DMS 273 treated with DMSO at 0.1 percent for 48 hours (cell line): ENCODE measurements at regions not wholly inside any gene's neighbourhood (a gene's known extent, or its start where the extent isn't known, plus 50 kb on each side); places are given as distances from the start of the nearest gene placed in this dataset.

Source experiments
- DNase-seq: peaks from one replicate; lab custom pipeline; 2025; lab: John Stamatoyannopoulos, UW

DNA sequence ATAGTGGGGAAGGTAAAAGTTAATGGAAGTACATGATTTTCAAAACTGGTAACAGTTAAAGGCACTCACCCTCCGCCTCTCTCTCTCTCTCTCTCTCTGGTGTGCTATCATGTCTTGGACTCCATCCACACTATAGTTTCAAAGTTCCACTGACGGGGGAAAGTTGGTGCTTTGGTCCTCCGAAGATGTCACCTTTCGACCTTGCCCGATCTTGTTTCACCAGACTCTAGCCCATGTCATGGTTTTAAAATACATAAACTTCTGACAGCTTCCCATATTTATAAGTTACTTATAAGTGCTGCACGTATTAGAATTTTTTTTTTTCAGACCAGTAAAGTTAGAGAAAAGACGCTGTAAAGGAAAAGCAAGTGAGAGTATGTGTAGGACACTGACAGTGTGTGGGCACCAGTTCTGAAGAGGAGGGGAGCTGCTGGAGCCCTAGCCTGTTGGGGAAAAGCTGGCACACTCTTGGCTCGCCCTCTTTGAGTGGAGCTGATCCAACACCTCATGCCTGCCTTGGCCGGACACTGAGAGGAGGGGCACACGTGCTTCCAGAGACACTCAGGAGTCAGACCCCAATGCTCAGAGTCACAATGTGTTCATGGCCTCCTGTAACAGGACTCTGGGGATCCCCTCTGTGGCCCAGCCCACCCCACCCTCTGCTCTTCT is 200.5 kb upstream of the TPM1 start:
- DNase-seq = no peak

DNA sequence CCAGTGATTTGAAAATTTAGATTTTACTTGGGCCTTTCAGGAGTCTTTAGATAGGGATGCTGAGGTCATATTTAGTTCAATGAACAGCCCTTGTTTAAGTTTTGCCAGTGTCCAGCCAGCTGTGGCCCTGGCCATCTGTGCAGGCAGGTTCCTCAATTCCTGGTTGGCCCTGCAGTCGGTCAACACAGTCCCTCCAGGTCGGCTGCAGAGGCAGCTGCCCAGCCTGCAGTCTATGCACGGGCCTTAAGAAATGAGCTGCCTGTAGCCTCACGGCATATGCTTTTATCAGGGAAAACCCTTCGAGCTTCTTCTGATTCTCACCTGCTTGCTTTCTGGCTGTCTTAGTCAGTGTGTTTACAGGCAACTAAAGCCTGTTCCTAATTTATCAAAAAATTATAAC is 199.2 kb upstream of the TPM1 start:
- DNase-seq = no peak

DNA sequence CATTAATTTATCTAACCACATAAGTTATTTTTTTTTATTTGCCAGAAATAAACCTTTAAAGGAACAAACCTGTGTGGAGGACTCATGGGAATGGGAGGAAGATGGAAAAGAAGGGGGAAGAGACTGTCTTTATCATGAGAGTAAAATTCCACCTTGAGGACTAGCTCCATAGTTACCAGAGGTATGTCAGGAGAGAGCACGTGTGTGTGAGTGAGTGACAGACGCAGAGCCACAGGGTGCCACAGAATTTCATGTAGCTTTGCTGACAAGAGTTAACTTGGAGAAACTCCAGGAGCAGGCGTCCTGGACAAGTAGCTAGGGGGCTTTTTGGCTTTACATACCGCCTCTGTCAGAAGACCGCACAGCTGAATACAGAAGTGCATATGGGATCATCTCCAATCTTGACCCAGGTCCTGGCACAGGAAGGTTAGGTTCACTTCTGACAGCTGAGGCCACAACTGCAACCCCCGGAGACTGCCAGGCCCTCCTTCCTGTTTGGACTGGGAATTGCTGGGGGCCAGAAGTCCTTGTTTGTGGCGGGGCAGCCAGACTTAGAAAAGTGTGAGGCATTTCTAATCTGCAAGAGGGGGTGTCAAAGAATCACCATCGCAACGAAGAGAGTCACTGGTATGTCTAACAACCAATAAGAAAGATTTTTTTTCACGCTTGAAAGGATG is 197.8 kb upstream of the TPM1 start:
- DNase-seq = no peak

DNA sequence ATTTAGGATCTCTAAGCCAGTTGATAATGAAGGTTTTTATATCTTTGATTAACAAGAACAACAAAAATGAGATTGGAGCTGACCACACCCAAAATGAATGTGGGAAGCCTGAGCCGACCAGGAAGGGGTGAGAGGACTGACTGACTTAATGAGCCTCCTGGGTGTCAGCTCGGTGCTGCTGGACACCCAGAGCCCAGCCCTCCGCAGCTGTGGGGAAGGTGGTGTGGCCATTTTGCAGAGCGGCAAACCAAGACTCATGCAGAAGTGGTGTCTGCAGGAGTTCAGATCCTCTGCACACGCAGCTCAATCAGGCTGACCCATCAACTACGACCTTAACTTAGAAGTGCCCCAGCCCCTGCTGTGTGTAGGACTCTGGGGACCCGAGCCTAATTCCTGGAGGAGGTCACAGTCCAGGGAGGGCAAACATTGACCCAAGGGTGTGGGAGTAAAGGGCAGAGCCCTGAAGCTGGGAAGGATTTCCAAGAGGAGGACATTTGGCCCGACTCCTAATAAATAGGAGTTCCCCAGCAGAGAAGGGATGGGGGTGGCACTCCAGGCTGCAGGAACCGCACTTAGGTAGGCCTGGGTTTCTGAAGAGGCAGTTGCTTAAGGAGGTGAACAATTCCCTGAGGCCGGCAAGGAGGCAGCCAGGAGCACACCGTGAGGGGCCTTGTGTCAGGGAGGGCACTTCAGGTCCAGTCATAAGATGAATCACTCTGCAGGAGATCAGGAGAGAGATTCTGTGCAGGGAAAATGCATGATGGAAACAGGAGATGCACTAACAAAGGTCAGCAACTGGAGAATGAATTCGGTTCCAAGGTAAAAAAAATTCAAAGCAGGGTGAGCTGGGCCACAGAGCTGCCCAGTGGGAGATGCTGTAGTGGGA is 197.1 kb upstream of the TPM1 start:
- DNase-seq = no peak

DNA sequence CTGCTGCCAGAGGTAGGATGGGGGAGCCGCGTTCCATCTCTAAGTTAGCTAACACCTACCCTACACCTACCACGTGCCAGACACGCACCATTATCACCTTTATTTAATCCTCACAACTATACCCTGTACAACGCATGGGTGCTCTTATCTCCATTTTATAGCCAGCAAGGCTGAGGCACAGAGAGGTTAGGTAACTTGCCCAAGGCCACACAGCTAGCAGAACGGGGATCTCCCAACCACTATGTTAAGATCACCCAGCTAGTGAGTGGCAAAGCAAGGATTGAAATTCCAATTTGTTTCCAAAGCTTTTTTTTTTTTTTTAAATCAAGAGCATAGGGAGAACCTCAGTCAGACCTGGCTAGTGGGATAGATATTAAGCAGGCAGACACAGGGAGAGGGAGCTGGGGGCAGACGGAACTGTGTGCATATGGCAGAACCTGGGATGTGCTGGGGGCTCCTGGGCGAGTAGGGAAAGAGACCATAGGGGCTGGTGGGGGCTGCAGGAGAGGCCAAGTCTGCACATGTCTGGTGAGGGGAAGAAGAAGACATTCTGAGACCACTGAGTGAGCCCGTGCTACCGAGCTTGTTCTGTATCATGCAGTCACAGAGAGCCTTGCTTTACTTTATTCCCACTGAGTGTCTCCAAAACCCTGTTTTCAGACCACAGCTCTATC is 196.3 kb upstream of the TPM1 start:
- DNase-seq = no peak

DNA sequence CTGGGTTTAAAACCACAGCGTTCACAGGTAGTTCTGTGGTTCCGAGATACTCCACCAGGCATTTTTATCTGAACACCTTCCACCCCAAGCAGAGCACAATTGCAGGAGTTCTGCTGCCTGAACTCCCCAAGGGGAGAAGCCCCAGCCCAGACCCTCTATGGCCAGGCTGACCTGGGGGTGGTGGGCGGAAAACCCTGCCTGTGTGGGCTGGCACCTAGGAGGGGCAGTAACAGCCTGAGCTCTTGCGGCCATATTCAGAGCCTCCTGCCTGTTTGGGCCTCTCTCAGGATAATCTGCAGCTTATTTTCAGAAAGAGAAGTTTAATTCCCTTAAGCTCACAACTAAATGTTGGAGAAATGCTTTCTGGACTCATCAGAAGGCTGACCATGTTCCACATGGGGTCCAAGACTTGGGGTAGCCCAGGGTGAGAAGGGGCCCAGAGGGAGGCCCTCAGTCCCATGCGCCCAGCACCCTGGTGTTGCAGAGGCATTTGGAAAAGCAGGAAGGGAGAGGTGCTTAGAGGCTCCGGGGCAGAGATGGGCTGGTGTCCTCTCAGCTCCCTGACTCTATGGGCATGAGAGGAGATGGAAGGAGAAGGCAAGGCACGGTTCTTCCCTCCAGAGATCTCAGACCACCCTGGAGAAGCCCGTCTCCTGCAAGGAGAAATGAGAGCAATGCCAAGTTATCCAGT is 195.6 kb upstream of the TPM1 start:
- no peak for DNase-seq

DNA sequence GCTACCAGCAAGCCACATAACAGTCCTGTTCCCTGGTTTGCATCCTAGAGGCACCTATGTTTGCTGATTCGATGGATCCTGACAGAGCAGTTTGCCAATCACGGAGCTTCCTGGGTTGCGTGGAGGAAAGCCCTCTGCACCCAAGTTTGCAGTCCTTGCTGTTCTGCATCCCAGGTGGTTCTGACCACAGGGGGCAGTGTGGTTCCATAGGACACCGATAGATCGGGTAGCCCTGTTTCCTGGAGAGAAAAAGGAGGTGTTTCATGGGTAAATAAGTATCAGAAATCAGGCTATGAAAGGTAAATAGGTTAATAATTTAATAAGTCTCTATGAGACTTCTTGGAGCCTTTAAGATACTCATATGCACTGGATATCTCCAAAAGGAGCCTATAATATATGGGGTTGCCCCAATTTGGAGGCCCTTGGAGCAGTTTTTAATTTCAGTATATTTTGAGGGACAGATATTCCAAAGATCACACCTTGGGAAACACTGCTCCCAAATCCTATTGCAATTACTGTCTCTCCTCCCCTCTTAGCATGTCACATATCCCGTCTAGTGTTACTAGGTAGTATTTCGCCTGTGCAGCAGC is 194.6 kb upstream of the TPM1 start:
- DNase-seq = no peak

DNA sequence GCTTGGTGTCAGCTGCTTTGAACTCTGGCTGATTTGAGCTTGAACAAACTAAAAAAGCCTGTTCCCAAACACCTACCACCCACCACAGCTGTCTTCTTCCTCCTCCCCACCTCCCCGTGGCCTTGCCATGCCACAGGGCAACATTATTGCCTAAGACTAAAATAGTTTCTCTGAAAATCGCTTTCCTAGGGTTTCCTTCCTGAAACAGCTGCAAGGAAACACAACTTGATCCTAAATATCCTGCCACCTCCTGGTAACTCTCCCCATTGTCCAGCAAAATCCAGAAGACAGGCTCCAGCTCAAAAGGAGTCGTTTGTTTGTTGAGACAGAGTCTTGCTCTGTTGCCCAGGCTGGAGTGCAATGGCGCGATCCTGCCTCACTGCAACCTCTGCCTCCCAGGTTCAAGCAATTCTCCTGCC is 193.9 kb upstream of the TPM1 start:
- no peak for DNase-seq

DNA sequence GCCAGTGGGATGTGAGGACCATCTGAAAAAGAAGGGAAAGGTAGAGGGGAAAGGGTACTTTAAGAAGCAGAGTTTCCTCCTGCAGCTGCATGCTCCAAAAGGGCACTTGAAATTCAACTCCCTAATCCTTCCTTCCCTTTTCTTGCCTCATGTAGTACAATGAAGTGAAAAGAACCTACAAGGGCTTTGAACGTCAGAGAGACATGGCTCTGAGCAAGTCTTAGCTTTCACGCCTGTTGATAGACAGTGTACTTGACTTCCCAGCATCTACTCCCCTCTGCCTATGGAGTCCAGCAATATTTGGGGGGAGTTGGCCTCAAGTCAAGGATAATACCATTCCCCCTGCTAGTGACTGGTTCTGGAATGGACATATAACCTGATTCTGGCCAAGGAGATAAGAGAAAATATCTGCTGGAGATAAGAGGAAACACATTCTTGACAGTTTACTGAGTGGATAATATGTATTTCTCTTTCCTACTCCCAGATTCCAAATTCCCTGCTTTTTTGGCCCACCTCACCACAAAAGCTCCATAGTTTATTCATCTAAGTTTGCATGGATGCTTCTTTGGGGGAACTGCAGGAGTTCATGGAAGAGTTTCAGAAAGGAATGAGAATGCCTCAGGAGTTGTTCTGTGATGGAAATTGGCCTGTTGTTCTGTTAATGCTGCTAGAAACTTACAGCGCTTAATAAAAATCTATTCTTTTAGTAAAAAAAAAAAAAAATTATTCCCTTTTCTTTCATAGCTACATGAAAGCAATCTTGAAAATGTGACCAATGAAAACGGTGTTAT is 193.0 kb upstream of the TPM1 start:
- DNase-seq = no peak

DNA sequence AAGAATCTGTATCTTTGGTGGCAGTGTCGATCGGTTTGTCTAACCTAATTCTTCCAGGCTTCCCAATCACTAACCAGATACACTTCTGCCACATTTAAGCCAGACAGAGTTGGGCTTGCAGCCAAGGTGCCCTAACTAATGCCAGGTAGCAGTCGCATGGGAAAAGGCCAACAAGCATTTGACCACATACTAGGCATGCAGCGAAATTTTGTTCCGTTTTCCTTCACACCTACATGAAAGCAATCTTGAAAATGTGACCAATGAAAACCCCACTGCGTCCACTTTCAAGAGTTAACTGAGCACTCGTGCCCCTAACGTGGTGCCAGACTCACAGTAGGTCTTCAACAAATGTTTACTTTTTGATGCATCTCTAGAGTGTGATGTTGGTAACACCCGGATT is 192.2 kb upstream of the TPM1 start:
- DNase-seq = no peak

DNA sequence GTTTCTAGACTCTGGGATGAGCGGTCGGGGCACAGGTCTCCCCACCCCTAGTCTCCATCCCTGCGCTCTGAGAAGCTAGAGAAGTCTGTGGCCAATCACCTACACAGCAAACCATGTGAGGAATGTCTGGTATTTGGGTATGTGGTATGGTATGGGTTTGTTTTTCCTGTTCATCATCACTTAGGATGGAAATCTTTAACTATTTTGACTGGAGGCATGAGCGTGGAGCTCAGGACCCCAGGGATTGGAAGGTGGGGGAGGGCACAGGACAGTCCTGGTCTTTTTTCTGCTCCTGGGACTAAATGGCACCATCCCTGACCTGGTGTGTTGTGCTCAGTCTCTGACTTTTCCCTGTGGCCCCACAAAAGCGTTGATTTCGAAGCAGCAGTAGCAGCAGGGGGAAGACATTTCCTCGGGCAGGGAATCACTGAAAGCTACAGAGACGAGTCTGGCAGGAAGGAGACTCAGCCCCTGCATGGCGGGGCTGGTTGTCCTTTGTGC is 191.7 kb upstream of the TPM1 start:
- DNase-seq = no peak

DNA sequence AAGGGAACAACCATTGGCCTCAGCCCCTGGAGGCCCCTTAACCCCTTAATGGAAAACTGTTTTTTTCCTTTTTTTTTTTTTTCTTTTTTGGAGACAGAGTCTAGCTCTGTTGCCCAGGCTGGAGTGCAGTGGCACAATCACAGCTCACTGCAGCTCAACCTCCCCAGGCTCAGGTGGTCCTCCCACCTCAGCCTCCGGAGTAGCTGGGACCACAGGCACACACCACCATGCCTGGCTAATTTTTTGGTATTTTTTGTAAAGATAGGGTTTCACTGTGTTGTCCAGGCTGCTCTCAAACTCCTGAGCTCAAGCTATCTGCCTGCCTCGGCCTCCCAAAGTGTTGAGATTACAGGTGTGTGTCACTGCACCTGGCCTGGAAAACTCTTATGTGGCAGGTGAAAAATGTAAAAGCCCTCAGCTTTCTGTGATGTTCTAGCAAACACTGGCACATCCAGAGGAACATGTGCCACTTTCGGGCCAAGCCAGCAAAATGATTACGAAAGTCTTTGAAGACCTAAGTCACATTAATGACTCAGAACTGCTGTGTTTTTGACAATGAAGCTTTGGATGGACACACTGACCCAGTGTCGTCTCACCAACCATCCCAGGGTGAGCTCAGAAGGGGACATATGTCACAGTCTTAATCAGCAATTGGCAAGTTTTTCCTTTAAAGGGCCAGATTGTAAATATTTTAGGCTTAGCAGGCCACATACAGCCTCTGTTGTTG is 189.3 kb upstream of the TPM1 start:
- no peak for DNase-seq

DNA sequence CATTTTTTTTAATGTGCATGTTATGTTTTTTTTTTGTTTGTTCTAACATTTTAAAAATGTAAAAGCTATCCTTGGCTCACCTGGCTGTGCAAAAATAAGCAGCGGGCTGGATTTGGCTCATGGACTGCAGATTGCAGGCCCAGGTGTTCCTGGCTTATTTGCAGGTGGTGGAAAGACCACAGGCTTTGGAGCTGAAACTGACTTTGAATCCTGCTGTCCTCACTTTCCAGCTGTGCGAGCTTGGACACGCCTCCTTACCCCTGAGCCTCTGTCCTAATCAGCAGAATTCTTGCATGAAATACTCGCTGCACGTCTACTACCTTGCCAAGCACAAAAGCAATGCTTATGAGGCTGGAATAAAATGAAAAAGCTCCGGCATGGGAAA is 188.7 kb upstream of the TPM1 start:
- DNase-seq = no peak

DNA sequence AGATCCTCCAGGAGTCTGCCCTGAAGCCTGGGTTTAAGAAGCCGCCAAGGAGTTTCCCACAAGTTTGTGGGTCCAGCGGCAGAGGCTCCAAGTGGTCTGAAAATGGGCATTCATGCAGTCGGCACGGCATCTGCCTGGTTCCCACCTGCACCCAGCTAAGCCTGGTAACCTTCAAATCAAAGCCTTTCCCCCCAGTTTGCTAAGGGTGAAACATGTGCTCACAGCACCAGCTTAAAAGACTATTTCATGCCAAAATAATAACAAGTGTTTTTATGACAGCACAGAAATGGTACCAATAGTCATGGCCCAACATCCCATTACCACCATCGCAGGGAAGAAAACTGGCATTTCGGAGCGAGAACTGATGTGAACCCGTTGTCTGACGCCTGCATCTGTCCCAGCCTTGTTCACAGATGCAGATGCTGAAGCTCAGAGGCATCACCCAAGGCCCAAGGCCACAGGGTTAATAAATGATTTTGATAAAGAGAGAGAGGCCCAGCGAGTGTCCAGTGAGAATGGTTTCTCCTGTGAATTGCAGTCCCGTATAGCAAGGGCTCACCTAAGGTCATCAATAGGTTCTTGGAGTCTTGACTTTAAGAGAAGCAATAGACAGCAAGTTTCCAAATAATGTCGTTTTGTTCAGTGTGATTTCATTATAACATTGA is 188.0 kb upstream of the TPM1 start:
- DNase-seq = no peak

DNA sequence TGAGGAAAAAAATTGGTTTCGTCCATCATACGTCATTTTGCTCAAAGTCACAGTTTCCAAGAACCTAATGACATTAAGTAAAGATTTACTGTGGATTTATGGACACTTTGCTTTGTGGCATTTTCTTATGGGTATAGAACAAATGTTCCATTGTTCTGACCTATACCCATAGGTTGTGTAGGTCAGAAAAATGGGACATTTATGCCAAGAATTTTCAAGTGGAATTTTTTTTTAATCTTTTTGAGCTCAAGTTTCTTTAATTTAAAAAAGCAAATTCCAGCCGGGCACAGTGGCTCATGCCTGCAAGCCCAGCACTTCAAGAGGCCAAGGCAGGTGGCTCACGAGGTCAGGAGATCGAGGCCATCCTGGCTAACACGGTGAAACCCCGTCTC is 187.5 kb upstream of the TPM1 start:
- DNase-seq = no peak

DNA sequence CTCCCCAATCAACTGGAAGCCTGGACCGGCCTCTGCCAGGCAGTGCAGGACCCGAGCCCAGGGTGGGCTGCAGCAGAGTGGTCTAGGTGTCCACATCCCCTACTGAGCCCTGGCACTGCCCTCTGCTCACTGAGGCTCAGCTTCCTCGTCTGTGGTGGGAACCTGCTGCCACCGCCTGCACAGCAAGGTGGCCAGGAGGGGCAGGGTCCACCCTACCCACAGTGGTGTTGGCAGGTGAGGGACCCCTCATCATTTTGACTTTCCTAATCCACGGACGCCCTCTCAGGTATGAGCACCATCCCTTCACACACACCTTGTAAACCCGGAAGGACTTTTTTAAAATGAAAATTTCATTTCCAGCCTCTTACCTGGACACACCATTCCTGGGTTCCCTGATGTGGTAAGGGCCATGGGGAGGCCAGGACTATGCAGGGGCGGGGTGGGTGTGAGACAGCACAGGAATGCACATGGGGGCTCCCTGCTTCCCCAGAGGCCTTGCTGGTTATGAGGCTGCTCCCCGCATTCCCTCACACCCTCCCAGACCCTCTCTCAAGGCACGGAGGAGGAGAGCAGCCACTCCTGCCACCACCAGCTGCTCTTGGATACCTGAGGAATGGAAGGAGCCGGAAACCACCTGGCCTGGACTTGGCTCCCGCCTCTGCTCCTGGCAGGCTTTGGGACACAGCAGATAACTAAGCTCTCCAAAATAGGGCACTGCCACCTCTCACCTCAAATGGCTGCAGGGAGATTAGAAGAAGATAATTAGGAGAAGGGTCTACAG is 185.9 kb upstream of the TPM1 start:
- DNase-seq = no peak

DNA sequence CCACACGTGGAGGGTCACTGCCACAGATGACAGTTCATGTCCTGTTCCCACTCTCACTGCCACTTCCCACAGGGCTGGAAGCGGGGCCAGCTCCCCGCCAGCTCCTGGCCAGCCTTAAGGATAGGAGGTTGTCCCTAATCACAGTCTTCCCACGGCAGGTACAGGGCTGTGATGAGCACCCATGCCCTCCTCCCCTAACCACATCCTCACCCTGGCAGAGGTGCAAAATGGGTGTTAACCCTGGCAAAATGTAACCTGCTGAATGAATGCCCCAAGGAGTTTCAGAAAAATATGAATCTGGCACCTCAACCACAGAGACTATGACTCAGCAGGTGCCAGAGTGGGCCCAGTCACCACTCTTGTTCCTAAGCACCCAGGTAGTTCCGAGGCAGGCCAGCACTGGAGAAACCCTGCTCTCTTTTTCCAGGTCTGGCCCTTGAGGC is 185.1 kb upstream of the TPM1 start:
- DNase-seq = no peak

DNA sequence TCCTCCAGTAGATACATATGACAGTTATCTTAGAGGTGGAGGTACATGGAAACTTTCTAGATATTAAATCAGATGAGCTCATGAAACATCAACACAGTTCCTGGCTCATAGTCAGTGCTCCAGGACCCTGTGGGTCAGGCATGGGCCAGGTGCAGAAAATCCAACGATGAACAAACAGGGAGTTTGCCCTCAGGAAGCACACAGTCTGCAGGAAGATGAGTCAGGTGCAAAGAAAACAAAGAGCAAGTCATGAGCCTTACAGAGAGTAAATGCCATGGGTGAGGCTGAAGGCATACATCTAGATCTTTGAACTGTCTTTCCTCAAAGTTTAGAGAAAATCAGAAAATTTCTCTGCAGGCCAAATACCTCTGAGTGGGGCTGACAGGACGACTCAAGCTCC is 184.2 kb upstream of the TPM1 start:
- DNase-seq = no peak
